GM12874 (cell line): ENCODE measurements at regions not wholly inside any gene's neighbourhood (a gene's known extent, or its start where the extent isn't known, plus 50 kb on each side); places are given as distances from the start of the nearest gene placed in this dataset.

ENCODE experiments used
- TF ChIP-seq, protein P1 (sequence below): IDR thresholded peaks from 2 replicates; pipeline ENCODE4 v1.5.1; 2011; ENCODE audit warnings: low read depth, mild to moderate bottlenecking, control low read depth, low read length, moderate library complexity; ENCODE audit not compliant: insufficient read depth

DNA sequence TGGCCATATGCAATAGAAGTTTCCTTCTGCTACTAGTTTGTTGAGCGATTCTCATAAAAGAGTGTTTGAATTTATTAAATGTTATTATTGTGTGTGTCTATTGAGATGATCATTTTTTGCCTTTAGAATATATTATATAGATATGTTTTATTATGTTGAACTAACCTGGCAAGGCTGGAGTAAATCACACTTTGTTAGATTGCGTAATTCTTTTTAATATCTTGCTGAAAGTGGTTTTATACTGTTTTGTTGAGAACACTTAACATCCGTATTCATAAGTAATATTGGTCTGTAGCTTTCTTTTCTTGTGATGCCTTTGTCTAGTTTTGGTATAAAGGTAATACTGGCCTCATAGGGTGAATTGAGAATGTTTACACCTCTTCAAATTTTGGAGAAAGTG, 574.3 kb upstream of the PCDH20 start:
- TF ChIP-seq, protein P1, sequence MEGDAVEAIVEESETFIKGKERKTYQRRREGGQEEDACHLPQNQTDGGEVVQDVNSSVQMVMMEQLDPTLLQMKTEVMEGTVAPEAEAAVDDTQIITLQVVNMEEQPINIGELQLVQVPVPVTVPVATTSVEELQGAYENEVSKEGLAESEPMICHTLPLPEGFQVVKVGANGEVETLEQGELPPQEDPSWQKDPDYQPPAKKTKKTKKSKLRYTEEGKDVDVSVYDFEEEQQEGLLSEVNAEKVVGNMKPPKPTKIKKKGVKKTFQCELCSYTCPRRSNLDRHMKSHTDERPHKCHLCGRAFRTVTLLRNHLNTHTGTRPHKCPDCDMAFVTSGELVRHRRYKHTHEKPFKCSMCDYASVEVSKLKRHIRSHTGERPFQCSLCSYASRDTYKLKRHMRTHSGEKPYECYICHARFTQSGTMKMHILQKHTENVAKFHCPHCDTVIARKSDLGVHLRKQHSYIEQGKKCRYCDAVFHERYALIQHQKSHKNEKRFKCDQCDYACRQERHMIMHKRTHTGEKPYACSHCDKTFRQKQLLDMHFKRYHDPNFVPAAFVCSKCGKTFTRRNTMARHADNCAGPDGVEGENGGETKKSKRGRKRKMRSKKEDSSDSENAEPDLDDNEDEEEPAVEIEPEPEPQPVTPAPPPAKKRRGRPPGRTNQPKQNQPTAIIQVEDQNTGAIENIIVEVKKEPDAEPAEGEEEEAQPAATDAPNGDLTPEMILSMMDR = no peak

GRCh38 chr13:61988810-61989209, 573.2 kb upstream of the PCDH20 start:
- TF ChIP-seq, protein P1 = no peak

GRCh38 chr13:61975001-61975400, 559.4 kb upstream of the PCDH20 start:
- TF ChIP-seq, protein P1 = no peak

DNA sequence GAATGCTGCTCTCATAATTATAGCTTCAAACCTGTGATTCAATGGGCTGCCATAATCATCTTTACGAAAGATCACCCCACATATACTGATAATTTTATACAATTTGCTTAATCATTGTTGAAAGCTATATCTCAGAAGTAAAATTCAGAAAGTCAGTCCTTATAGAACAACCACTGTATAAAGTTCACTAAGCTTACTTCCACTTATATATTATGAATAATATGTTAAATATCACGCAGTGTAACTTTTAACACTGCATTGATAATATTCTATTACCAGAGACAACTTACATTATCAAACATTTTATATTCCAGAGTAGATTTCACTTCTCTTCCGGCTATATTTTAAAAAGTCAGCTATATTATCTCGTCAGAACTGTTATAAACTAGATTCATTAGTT, 550.1 kb upstream of the PCDH20 start:
- TF ChIP-seq, protein P1 = no peak

DNA sequence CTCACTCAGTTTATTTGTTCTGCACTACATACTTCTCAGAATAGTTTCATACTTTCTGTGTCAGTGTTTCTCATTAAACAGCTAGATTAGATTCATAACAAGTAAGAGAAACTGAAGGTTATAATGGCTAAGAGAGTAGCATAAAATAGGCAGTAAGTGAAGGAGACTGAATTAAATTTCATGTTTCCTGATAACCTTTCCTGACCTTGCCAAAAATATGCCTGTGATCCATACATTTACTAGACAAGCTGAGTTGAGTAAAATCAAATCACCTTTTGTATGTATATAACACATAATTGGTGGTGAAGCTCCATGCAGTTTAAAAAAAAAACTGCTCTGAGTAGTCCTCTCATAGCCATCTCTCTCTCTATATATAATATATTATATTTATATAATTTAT, 545.3 kb upstream of the PCDH20 start:
- TF ChIP-seq, protein P1 = no peak

DNA sequence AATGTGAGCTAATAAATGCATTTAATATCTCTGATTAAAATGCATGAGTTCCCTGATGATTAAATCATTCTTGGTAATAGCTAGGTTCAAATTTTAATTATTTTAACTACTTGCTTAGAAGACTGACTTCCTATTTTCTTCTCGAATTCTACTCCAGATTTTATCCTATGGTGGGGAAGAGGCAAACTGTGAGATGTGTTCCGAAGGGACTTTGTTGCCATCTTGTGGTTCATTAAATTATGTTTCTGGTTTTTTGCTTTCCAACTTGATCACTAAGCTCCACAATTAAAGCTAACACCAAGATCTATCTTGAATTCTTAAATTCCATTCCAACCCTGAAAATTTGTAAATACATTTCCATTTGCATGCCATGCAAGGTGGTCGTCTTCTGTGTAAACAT, 538.4 kb upstream of the PCDH20 start:
- TF ChIP-seq, protein P1 = no peak

DNA sequence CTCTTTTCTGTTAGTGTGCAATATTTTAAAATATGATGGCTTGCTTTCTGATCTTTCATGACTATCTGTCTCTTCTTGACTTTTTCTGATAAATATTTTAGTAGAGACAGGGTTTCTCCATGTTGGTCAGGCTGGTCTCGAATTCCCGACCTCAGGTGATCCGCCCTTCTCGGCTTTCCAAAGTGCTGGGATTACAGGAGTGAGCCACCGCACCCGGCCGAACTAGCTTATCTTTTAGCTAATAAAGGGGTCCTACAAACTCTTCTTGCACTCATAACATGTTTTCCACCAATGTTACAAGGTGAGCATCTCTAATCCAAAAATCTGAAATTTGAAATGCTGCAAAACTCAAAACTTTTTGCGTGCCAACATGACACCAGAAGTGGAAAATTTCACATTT, 535.2 kb upstream of the PCDH20 start:
- TF ChIP-seq, protein P1 = no peak
